ENCODE measurements at regions not wholly inside any gene's neighbourhood (a gene's known extent, or its start where the extent isn't known, plus 50 kb on each side); places are given as distances from the start of the nearest gene placed in this dataset.

DNA sequence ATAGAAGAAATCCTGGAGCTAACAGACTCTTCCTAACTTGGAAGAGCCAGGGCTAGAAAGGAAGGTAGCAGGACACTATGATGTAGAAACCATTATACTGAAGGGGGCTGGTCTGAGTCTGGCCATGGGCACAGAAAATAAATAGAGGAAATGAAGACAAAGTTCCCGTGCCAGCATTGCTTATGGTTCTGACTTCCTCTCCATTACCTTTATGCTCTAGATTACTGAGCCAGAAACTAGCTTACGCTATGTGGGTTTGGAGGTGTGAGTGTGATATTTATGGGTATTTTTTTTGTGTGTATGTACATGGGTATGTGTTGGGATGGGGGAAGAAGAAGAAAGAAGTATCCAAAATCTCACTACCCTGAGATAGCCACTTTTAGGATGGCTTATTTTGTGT, 148.3 kb downstream of the GLUD2 start:
- TF ChIP-seq, protein P1, sequence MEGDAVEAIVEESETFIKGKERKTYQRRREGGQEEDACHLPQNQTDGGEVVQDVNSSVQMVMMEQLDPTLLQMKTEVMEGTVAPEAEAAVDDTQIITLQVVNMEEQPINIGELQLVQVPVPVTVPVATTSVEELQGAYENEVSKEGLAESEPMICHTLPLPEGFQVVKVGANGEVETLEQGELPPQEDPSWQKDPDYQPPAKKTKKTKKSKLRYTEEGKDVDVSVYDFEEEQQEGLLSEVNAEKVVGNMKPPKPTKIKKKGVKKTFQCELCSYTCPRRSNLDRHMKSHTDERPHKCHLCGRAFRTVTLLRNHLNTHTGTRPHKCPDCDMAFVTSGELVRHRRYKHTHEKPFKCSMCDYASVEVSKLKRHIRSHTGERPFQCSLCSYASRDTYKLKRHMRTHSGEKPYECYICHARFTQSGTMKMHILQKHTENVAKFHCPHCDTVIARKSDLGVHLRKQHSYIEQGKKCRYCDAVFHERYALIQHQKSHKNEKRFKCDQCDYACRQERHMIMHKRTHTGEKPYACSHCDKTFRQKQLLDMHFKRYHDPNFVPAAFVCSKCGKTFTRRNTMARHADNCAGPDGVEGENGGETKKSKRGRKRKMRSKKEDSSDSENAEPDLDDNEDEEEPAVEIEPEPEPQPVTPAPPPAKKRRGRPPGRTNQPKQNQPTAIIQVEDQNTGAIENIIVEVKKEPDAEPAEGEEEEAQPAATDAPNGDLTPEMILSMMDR (IDR thresholded peaks at IDR 0.05; ENCODE audit: low read depth, low read length, missing input control), result no peak
- TF ChIP-seq EGR1 (IDR thresholded peaks at IDR 0.05; ENCODE audit: low read depth in 2 of 2) (no peak), TAF1 (conservative IDR thresholded peaks at IDR 0.05) (no peak), FOXA1 (IDR thresholded peaks at IDR 0.05) (no peak), SP1 (IDR thresholded peaks at IDR 0.05) (no peak), RAD21 (IDR thresholded peaks at IDR 0.05) (no peak)
- TF ChIP-seq, protein P2, sequence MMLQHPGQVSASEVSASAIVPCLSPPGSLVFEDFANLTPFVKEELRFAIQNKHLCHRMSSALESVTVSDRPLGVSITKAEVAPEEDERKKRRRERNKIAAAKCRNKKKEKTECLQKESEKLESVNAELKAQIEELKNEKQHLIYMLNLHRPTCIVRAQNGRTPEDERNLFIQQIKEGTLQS (IDR thresholded peaks at IDR 0.05), result no peak
- TF ChIP-seq, protein P3, sequence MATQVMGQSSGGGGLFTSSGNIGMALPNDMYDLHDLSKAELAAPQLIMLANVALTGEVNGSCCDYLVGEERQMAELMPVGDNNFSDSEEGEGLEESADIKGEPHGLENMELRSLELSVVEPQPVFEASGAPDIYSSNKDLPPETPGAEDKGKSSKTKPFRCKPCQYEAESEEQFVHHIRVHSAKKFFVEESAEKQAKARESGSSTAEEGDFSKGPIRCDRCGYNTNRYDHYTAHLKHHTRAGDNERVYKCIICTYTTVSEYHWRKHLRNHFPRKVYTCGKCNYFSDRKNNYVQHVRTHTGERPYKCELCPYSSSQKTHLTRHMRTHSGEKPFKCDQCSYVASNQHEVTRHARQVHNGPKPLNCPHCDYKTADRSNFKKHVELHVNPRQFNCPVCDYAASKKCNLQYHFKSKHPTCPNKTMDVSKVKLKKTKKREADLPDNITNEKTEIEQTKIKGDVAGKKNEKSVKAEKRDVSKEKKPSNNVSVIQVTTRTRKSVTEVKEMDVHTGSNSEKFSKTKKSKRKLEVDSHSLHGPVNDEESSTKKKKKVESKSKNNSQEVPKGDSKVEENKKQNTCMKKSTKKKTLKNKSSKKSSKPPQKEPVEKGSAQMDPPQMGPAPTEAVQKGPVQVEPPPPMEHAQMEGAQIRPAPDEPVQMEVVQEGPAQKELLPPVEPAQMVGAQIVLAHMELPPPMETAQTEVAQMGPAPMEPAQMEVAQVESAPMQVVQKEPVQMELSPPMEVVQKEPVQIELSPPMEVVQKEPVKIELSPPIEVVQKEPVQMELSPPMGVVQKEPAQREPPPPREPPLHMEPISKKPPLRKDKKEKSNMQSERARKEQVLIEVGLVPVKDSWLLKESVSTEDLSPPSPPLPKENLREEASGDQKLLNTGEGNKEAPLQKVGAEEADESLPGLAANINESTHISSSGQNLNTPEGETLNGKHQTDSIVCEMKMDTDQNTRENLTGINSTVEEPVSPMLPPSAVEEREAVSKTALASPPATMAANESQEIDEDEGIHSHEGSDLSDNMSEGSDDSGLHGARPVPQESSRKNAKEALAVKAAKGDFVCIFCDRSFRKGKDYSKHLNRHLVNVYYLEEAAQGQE (IDR thresholded peaks at IDR 0.05), result no peak
- TF ChIP-seq, protein P4, sequence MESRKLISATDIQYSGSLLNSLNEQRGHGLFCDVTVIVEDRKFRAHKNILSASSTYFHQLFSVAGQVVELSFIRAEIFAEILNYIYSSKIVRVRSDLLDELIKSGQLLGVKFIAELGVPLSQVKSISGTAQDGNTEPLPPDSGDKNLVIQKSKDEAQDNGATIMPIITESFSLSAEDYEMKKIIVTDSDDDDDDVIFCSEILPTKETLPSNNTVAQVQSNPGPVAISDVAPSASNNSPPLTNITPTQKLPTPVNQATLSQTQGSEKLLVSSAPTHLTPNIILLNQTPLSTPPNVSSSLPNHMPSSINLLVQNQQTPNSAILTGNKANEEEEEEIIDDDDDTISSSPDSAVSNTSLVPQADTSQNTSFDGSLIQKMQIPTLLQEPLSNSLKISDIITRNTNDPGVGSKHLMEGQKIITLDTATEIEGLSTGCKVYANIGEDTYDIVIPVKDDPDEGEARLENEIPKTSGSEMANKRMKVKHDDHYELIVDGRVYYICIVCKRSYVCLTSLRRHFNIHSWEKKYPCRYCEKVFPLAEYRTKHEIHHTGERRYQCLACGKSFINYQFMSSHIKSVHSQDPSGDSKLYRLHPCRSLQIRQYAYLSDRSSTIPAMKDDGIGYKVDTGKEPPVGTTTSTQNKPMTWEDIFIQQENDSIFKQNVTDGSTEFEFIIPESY (IDR thresholded peaks at IDR 0.05), result no peak
- TF ChIP-seq, protein P5, sequence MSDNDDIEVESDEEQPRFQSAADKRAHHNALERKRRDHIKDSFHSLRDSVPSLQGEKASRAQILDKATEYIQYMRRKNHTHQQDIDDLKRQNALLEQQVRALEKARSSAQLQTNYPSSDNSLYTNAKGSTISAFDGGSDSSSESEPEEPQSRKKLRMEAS (IDR thresholded peaks at IDR 0.05), result no peak
